ENCODE measurements at regions not wholly inside any gene's neighbourhood (a gene's known extent, or its start where the extent isn't known, plus 50 kb on each side); places are given as distances from the start of the nearest gene placed in this dataset.

DNA sequence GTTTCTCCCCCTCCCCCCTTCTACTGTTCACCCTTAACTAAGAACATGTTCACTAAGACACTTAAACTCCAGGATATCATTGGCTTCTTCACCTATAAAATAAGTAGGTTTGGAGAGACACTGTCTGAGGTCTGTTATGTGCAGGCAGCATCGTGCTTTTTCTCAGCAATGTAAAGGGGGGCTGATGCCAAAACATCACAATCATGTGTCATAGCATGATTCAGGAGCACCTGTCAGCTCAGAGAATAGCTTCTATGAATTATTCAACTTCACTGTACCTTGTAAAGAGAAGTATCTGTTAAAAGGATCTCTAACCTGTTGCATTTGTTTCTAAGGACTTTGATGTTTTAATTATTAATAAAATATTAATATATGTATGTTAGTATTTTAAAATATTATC lies 211.4 kb upstream of the EPHA3 start:
- H3K4me2 ChIP-seq: no peak overlapping the region

DNA sequence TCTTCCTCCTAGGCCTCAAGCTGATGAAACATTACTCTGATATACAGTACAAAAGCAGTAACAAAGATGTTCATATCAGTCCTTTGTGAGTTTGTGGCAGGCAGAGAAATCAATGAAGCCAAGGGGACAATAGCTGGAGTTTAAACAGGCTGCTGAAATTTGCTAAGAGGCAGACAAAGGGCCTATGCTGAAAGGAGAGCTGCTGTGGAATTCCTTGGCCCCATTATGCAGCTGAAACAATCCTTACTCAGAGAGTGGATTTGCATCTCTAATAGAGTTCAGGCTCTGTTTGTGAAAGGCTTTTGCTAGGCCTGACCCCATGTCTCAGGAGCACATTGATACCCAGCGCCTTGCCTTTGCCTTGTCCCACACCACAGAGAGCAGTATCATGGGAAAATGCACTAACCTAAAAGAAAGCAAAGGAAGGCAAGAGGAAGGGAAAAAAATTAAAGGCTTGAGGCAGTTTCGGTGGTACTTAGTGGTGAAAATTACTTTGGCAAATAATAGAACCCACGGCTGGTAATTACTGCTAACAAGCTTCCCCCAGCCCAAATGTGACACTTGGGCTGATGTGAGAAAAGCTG lies 195.0 kb upstream of the EPHA3 start:
- Histone ChIP-seq H3K9me3 (no peaks in the 10 kb centered on the region), H3K4me2 (no peak overlapping the region), H3K27ac (no peak overlapping the region), H3K4me1 (no peaks in the 10 kb centered on the region), H3K4me3 (no peak overlapping the region)
- POLR2A ChIA-PET: no interaction called here
- WGBS (ENCODE audit: missing lambda C conversion rate): 5% methylated on average over 3 of the region's 3 CpGs
- DNase-seq (ENCODE audit: low read depth in 1 of 2, low spot score in 1 of 2) (no peak), ATAC-seq (no peak), FAIRE-seq (no peak)
- TF ChIP-seq, protein P1, sequence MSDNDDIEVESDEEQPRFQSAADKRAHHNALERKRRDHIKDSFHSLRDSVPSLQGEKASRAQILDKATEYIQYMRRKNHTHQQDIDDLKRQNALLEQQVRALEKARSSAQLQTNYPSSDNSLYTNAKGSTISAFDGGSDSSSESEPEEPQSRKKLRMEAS (IDR thresholded peaks at IDR 0.05): no peak
- TF ChIP-seq SREBF2 (IDR thresholded peaks at IDR 0.05) (no peak), ZSCAN20 (CRISPR knock-in tag; IDR thresholded peaks at IDR 0.05) (no peak), RAD21 (conservative IDR thresholded peaks at IDR 0.05 in 1 of 2, IDR thresholded peaks at IDR 0.05 in 1 of 2) (no peak), NR3C1 (IDR thresholded peaks at IDR 0.05) (no peak), RCOR1 (IDR thresholded peaks at IDR 0.05; ENCODE audit: low read depth, low read length) (no peak), RNF2 (IDR thresholded peaks at IDR 0.05; ENCODE audit: borderline replicate concordance, low read depth) (no peak), TFCP2L1 (CRISPR knock-in tag; IDR thresholded peaks at IDR 0.05) (no peak), KDM1A (IDR thresholded peaks at IDR 0.05; ENCODE audit: low read depth) (no peak), ESRRA (IDR thresholded peaks at IDR 0.05; ENCODE audit: borderline replicate concordance, low read length) (no peak), GATA3 (IDR thresholded peaks at IDR 0.05; ENCODE audit: borderline replicate concordance) (no peak), ZFP36 (IDR thresholded peaks at IDR 0.05; ENCODE audit: borderline replicate concordance, partially characterized antibody) (no peak), MAZ (IDR thresholded peaks at IDR 0.05; ENCODE audit: borderline replicate concordance, low read depth, low read length) (no peak)
- TF ChIP-seq, protein P2, sequence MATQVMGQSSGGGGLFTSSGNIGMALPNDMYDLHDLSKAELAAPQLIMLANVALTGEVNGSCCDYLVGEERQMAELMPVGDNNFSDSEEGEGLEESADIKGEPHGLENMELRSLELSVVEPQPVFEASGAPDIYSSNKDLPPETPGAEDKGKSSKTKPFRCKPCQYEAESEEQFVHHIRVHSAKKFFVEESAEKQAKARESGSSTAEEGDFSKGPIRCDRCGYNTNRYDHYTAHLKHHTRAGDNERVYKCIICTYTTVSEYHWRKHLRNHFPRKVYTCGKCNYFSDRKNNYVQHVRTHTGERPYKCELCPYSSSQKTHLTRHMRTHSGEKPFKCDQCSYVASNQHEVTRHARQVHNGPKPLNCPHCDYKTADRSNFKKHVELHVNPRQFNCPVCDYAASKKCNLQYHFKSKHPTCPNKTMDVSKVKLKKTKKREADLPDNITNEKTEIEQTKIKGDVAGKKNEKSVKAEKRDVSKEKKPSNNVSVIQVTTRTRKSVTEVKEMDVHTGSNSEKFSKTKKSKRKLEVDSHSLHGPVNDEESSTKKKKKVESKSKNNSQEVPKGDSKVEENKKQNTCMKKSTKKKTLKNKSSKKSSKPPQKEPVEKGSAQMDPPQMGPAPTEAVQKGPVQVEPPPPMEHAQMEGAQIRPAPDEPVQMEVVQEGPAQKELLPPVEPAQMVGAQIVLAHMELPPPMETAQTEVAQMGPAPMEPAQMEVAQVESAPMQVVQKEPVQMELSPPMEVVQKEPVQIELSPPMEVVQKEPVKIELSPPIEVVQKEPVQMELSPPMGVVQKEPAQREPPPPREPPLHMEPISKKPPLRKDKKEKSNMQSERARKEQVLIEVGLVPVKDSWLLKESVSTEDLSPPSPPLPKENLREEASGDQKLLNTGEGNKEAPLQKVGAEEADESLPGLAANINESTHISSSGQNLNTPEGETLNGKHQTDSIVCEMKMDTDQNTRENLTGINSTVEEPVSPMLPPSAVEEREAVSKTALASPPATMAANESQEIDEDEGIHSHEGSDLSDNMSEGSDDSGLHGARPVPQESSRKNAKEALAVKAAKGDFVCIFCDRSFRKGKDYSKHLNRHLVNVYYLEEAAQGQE (IDR thresholded peaks at IDR 0.05): no peak
- TF ChIP-seq, protein P3, sequence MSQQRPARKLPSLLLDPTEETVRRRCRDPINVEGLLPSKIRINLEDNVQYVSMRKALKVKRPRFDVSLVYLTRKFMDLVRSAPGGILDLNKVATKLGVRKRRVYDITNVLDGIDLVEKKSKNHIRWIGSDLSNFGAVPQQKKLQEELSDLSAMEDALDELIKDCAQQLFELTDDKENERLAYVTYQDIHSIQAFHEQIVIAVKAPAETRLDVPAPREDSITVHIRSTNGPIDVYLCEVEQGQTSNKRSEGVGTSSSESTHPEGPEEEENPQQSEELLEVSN (IDR thresholded peaks at IDR 0.05; ENCODE audit: borderline replicate concordance, low read depth): no peak
- TF ChIP-seq, protein P4, sequence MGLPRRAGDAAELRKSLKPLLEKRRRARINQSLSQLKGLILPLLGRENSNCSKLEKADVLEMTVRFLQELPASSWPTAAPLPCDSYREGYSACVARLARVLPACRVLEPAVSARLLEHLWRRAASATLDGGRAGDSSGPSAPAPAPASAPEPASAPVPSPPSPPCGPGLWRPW (IDR thresholded peaks at IDR 0.05): no peak
- TF ChIP-seq, protein P5, sequence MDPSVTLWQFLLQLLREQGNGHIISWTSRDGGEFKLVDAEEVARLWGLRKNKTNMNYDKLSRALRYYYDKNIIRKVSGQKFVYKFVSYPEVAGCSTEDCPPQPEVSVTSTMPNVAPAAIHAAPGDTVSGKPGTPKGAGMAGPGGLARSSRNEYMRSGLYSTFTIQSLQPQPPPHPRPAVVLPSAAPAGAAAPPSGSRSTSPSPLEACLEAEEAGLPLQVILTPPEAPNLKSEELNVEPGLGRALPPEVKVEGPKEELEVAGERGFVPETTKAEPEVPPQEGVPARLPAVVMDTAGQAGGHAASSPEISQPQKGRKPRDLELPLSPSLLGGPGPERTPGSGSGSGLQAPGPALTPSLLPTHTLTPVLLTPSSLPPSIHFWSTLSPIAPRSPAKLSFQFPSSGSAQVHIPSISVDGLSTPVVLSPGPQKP (IDR thresholded peaks at IDR 0.05; ENCODE audit: low read depth, low read length): no peak
- TF ChIP-seq, protein P6, sequence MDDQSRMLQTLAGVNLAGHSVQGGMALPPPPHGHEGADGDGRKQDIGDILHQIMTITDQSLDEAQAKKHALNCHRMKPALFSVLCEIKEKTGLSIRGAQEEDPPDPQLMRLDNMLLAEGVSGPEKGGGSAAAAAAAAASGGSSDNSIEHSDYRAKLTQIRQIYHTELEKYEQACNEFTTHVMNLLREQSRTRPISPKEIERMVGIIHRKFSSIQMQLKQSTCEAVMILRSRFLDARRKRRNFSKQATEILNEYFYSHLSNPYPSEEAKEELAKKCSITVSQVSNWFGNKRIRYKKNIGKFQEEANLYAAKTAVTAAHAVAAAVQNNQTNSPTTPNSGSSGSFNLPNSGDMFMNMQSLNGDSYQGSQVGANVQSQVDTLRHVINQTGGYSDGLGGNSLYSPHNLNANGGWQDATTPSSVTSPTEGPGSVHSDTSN (IDR thresholded peaks at IDR 0.05): no peak
- TF ChIP-seq, protein P7, sequence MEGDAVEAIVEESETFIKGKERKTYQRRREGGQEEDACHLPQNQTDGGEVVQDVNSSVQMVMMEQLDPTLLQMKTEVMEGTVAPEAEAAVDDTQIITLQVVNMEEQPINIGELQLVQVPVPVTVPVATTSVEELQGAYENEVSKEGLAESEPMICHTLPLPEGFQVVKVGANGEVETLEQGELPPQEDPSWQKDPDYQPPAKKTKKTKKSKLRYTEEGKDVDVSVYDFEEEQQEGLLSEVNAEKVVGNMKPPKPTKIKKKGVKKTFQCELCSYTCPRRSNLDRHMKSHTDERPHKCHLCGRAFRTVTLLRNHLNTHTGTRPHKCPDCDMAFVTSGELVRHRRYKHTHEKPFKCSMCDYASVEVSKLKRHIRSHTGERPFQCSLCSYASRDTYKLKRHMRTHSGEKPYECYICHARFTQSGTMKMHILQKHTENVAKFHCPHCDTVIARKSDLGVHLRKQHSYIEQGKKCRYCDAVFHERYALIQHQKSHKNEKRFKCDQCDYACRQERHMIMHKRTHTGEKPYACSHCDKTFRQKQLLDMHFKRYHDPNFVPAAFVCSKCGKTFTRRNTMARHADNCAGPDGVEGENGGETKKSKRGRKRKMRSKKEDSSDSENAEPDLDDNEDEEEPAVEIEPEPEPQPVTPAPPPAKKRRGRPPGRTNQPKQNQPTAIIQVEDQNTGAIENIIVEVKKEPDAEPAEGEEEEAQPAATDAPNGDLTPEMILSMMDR (IDR thresholded peaks at IDR 0.05): no peak
- TF ChIP-seq, protein P8, sequence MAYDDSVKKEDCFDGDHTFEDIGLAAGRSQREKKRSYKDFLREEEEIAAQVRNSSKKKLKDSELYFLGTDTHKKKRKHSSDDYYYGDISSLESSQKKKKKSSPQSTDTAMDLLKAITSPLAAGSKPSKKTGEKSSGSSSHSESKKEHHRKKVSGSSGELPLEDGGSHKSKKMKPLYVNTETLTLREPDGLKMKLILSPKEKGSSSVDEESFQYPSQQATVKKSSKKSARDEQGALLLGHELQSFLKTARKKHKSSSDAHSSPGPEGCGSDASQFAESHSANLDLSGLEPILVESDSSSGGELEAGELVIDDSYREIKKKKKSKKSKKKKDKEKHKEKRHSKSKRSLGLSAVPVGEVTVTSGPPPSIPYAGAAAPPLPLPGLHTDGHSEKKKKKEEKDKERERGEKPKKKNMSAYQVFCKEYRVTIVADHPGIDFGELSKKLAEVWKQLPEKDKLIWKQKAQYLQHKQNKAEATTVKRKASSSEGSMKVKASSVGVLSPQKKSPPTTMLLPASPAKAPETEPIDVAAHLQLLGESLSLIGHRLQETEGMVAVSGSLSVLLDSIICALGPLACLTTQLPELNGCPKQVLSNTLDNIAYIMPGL (CRISPR knock-in tag; IDR thresholded peaks at IDR 0.05; ENCODE audit: borderline replicate concordance): no peak
- CTCF ChIA-PET: no interaction called here

More for the DNA sequence above, 211.4 kb upstream of the EPHA3 start:
- 0% methylated on average over 1 of the region's 1 CpG for WGBS (ENCODE audit: missing lambda C conversion rate)
- FAIRE-seq (no peak), ATAC-seq (no peak), DNase-seq (ENCODE audit: low read depth in 1 of 2, low spot score in 1 of 2) (no peak)
- TF ChIP-seq ZFP36 (IDR thresholded peaks at IDR 0.05; ENCODE audit: borderline replicate concordance, partially characterized antibody): no peak
- no peak for TF ChIP-seq CBX8 (IDR thresholded peaks at IDR 0.05)
- no peak for TF ChIP-seq ESRRA (IDR thresholded peaks at IDR 0.05; ENCODE audit: borderline replicate concordance, low read length)
- no peak for TF ChIP-seq KDM5A (IDR thresholded peaks at IDR 0.05)
- TF ChIP-seq CHD4 (IDR thresholded peaks at IDR 0.05; ENCODE audit: borderline replicate concordance): no peak
- TF ChIP-seq, protein P5 (IDR thresholded peaks at IDR 0.05; ENCODE audit: low read depth, low read length): no peak
- H3K4me1 ChIP-seq: no peaks in the 10 kb centered on the region
- no peak overlapping the region for H3K27ac ChIP-seq
- no peaks in the 10 kb centered on the region for H3K9me3 ChIP-seq
- CTCF ChIA-PET: interaction anchor here (0.8 kb wide), 1 partner anchor 135 kb away, joined by 4 read pairs; no protein-coding TSS in a partner anchor
- POLR2A ChIA-PET: no interaction called here
- no peak overlapping the region for H3K4me3 ChIP-seq
